Lower leg skin (tissue), 3 donors: ENCODE measurements at regions not wholly inside any gene's neighbourhood (a gene's known extent, or its start where the extent isn't known, plus 50 kb on each side); places are given as distances from the start of the nearest gene placed in this dataset.

Experiments
- POLR2A ChIP-seq, 2 donors: fragments of 450-650 bp; IDR thresholded peaks; one replicate each; pipeline ENCODE4 v1.6.1; 2016 to 2017; ENCODE audit warnings: antibody characterized with exemption in 2 of 2, mild to moderate bottlenecking in 1 of 2, moderate library complexity in 1 of 2
- TF ChIP-seq, protein P1 (sequence below), 3 donors: fragments of 450-650 bp; IDR thresholded peaks; one replicate each; pipeline ENCODE4 v1.5.1; 2016; ENCODE audit warnings: antibody characterized with exemption in 3 of 3, mild to moderate bottlenecking in 3 of 3, moderate library complexity in 2 of 3

DNA sequence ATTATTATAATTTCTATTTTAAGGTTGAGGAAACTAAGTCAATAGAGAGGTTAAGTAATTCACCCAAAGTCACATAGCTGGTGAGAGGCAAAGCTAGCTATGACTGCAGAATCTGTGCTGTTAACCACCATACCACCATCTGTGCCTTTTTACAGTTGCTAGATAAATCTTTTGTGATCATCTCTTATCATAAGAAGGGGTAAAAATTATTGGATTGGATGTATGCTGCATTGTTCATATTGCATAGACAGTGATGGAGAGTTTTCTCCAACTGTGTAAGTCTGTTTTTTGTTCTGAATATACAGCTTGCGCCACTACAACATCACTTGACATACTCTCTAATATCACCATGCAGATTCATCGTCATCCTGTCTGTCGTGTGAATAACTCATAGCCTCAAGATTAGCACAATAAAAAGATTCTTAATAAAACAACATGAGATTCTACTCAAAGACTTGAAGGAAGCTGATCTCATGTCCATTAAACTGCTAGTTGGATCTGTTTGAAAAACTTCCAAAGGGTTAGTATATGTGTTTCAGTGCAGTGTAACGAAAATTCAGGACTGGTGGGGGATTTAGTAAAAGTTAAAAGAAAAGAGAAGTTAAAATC lies 495.9 kb downstream of the SPRY1 start:
- TF ChIP-seq, protein P1, sequence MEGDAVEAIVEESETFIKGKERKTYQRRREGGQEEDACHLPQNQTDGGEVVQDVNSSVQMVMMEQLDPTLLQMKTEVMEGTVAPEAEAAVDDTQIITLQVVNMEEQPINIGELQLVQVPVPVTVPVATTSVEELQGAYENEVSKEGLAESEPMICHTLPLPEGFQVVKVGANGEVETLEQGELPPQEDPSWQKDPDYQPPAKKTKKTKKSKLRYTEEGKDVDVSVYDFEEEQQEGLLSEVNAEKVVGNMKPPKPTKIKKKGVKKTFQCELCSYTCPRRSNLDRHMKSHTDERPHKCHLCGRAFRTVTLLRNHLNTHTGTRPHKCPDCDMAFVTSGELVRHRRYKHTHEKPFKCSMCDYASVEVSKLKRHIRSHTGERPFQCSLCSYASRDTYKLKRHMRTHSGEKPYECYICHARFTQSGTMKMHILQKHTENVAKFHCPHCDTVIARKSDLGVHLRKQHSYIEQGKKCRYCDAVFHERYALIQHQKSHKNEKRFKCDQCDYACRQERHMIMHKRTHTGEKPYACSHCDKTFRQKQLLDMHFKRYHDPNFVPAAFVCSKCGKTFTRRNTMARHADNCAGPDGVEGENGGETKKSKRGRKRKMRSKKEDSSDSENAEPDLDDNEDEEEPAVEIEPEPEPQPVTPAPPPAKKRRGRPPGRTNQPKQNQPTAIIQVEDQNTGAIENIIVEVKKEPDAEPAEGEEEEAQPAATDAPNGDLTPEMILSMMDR (IDR thresholded peaks at IDR 0.05), result no peak
- TF ChIP-seq POLR2A (IDR thresholded peaks at IDR 0.05), result no peak
